ENCODE measurements at regions not wholly inside any gene's neighbourhood (a gene's known extent, or its start where the extent isn't known, plus 50 kb on each side); places are given as distances from the start of the nearest gene placed in this dataset.
"Not testable (repeated sequence)": the region's sequence is repeated elsewhere in the genome, so short reads cannot be mapped to it uniquely, and the experiment has no call there.

DNA sequence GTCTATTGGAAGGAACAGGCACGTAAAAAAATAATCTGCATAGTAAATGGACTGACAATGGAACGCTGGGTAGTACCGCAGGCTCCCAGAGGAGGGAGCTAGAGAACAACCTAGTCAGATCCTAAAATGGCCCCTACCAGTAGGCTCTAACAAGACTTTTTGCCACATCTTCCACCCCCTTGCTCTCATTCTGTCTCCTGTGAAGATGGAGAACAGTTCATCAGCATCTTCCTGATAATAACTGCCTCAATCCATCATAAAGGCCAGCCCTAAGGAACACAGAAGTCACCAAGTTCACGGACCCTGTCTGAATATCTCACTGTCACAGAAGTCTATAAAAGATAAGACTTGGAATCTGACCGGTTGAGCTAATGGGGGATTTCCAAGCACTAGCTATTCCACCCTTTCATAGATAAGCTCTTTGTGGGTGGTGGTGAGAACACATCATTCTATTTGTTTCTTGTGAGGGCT, 133.4 kb downstream of the SLC1A3 start:
- peak; percentile 63 for DNase-seq (ENCODE audit: low read depth)

DNA sequence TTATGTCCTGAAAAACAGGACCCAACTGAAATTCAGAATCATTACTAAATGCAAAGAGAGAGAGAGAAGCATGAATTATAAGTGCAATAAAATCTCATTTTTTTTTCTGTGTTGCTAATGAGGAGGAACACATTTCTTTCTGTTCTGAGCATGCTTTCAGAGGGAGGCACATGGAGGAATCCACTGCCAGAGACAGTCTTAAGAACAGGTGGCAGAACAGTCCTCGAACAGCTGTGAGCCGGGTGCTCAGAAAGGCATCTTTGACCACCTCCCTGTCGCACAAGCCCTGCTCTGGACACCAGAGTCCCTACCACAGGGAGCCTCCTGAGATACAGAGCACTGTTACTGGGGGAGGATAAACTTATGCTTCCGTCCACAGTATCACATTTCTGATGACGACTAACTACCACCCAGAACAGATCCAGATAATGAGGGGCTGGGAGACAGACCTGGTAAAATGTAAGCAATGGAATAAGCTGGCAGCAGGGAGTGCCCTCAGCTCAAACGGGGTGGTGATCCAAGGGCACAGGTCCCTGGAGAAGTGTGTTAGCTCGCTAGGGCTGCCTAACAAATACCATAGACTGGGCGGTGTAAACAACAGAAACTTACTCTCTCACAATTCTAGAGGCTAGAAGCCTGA, 134.0 kb downstream of the SLC1A3 start:
- DNase-seq (ENCODE audit: low read depth): peak; percentile 69

DNA sequence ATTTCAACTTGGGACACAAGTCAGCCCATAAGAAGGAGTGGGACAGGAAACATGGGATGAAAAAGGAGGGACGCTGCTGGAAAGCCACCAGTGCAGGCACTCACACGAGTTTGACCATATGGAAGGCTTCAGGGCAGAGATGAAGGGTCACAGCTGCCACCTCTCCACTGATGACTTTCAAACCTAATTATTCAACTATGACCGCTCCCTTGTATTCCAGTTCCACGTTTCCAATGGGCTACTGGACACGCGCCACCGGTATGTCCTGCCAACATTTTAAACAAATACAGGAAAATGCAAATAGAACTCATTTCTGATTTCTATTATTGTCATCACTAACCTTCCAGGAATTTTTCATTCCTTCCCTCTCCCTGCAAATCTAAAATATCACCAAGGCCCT, 134.7 kb downstream of the SLC1A3 start:
- no peak for DNase-seq (ENCODE audit: low read depth)

DNA sequence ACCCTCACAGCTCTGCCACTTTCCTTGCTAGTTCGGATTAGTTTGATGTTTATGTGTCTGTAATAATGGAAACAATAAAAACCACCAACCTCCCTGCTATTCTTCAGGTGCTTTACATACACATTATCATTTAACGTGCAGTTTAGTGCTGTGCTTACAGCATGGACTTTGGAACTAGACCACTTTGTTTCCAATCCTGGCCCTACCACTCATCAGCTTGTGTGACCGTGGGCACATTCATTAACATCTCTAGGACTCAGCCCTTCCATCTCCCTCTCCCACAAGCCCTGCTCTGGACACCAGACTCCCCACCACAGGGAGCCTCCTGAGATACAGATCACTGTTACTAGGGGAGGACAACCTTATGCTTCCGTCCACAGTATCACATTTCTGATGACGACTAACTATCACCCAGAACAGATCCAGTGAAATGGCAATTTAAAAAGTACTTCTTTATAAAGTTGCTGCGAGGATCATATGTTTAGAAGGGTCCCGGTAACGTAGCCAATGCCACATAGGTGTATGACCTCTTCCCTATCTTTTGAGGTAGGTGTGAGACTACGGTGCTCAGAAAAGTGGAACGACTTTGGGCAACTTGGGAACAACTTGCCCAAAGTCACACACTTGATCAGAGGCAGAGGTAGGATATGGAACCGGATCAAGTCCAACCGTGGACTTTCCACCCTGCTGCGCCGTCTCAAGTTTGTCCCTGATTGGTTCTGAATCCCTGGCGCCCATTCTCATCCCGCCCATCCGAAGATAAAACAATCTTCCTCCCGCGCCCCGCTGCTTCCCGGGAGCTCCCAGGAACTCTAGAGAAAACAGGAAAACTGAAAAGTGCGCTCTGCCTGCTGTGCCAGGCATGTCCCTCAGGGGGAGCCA, 132.4 kb upstream of the NIPBL start:
- peak; percentile 81 for DNase-seq (ENCODE audit: low read depth)

DNA sequence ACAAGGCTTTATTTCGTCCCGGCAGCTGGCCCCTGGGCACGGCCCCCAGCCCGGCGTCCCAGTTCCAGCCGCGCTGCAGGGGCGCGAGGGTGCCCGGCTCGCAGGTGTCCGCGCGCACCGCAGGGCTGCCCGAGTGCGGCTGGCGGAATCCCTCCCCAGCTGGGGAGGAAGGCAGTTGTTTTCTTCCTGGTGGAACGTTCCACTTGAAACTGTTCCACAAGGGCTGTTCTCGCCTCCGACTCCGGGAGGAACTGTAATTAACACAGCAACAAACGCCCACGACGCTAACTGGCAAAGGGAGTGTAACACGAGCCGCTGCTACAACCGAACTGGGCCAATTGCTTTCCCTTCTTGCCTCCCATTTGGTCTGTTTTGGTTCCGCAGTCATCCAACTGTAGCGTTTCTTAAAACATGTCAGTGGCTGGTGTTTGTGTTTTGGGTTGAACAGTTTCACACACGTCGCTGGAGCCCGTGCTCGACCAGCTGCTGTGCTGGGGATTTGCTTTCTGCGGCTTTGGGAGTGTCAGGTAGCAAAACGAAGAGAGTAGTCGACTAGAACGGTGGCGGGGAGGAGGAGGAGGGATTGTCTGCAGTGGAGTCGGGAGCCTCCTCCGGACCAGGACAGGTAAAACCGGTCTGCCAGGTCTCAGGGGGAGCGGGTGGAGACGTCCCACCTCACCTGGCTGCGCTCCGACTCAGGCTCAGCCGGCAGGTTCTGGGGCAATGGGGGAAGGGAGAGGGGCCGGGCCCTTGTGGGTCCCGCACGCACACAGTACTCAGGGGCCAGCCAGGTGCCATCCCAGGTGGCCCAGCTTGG, 131.6 kb upstream of the NIPBL start:
- peak; percentile 40 for DNase-seq (ENCODE audit: low read depth)

DNA sequence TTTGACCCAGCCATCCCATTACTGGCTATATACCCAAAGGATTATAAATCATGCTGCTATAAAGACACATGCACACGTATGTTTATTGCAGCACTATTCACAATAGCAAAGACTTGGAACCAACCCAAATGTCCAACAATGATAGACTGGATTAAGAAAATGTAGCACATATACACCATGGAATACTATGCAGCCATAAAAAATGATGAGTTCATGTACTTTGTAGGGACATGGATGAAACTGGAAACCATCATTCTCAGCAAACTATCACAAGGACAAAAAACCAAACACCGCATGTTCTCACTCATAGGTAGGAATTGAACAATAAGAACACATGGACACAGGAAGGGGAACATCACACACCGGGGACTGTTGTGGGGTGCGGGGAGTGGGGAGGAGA, 128.8 kb upstream of the NIPBL start:
- not testable (repeated sequence) for DNase-seq (ENCODE audit: low read depth)

DNA sequence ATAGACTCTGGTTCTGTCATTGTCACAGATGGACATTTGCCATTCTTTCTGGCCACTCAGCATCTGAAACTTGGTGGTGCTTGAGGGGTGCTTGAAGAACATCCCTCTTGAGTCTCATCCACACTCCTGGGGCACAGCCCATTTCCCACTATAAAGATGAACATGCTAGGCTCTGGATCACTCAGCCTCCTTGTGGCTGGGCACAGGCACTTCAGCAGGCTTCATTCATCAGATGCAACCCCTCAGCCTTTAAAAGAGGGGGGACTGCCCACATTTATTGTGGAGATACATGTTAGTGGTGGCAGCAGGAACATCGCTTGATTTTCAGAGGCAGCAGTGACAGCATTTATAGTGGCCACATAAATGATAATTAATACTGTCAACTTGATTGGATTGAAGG, 124.7 kb upstream of the NIPBL start:
- DNase-seq (ENCODE audit: low read depth): no peak

DNA sequence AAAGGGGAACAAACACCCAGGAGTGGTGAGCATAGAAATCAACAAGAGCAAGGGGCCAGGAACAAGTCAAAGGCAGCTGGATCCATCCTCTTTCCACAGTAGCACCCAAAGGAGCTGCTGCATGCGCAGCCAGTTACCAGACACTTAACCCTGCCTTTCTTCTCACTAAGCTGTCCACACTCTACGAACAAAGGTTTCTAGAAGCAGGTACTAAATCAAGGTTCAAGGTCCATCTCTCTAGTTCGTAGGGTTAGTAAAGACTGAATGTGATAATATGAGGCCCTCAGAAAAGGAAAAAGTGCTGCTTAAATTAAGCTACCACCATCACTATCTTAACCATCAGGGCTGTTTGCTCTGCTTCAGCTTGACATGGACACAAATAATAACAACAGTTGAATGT, 121.2 kb upstream of the NIPBL start:
- DNase-seq (ENCODE audit: low read depth): no peak

DNA sequence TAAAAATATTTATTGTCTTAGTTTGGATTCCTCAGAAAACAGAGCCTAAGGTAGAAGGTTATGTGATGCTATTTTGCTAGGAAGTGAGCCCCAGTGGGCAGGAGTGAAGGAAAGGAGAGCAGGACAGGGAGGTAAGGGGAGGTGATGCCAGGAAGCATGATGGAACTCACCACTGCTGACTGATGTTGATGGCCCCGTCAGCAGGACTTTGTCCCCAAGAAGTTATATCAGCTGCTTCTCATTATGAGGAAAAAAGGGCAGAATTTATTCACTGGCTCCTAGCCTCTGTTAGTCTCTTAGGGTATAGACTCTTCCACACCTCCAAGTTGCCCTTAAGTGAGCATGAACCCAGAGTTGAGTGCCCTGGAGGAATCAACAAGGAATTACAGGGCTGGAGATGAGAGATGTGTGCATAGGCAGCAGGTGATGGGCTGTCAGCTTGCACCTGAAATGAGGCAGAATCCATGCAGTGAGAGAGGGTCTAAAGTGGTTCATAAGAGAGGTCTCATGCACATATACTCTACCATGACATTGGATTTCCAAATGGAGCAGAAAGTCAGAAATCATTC, 120.6 kb upstream of the NIPBL start:
- no peak for DNase-seq (ENCODE audit: low read depth)

DNA sequence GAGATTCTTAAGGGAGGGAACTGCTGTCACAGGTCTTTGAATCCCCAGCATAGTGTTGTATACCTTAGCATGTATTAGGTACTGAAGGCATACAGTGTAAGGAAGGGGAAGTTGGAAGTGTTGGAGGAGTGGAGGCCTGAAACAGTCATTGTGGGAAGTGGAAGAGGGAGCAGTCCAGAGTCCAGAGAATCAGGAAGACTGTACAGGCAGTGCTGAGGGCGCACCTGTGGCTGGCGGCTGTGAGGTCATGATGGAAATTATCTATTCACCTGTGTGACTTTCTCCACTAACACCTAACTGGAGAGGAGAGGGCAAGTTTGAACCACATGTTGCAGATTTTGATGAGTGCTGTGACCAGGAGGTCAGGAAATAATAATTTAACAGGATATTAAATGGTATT, 119.7 kb upstream of the NIPBL start:
- no peak for DNase-seq (ENCODE audit: low read depth)

DNA sequence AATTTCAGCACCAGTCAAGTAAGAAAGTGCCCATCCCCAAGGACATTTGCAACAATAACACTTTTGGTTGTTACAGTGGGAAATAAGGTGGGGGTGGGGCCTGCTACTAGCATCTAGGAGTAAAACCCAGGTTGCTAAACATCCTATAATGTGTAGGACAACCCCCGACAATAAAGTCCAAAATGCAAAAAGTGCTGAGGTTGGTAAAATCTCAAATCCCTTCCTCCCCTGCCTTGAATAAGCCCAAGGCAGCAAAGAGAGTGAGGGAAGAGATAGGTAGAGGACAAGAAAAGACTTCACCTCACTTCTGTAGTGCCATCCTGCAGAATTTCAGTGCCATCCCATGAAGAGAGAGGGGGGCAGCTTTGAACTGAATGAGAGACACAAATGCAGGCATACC, 117.5 kb upstream of the NIPBL start:
- no peak for DNase-seq (ENCODE audit: low read depth)

DNA sequence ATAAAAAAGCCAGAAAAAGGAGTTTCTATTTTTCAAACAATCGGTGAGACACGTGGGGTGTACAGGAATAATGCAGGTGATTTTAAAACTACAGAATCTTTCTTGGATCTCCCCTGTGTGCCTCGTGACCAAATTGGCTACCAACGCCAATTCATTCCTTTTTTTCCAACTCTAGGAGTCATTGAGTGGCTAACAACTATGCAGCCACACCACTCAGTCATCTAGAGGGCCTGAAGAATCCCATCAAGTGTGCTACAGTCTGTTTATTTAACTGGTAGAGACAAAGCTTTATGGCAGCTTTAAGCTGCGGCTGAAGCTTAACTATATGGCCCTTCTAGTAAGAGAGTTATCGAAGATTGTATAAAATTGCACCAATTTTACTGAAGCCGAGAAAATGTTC, 113.1 kb upstream of the NIPBL start:
- DNase-seq (ENCODE audit: low read depth): no peak

DNA sequence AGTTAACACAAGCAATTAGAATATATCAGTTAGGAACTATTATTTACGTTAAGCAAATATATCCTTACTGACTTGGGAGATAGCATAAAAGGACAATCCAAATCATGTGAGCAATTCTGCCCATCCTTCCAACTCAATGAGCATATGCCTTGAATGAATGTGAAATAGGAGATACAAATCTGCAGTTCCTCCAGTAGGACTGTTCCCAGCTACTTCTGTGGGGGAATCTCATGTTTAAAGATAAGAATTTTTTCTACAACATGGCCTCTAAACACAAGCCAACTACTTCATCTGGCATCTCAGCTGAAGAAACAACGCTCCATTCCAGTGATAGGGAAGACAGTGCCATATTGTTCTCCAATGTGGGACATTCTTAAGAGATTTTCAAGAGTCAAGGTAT, 110.7 kb upstream of the NIPBL start:
- no peak for DNase-seq (ENCODE audit: low read depth)

DNA sequence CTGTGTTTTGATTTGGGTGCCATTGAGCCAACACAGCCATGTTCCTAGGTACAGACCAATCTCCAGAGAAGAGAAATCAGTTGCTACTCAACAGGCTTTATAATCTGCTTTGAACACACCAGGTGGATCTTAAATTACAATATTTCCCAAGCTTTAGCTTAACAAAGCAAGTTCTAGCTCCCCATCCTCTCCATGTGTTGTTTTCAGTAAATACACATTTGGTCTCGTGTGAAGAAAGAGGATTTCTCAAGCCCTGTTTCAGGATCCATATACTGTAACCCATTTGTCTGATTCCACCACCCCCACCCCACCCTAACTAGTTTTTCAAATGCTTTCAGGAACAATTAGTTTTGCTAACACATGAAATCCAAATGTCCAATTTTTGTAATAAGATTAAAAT, 109.6 kb upstream of the NIPBL start:
- DNase-seq (ENCODE audit: low read depth): no peak

DNA sequence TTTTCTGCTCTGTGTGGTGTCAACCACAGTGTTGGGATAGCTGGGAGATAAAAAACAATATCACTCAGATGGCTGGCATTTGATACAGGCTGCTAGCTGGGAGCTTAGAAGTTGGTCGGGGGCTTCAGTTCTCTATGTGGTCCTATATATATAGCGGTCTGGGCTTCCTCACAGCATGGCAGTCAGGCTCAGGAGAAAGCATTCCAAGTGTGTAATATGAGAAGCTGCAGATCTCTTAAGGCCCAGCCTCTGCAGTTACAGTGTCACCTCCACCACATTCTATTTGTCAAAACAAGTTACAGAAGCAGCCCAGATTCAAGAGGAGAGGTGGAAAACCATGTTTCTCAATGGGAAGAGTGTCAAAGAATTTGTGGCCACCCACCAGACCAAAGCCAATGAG, 108.1 kb upstream of the NIPBL start:
- no peak for DNase-seq (ENCODE audit: low read depth)

DNA sequence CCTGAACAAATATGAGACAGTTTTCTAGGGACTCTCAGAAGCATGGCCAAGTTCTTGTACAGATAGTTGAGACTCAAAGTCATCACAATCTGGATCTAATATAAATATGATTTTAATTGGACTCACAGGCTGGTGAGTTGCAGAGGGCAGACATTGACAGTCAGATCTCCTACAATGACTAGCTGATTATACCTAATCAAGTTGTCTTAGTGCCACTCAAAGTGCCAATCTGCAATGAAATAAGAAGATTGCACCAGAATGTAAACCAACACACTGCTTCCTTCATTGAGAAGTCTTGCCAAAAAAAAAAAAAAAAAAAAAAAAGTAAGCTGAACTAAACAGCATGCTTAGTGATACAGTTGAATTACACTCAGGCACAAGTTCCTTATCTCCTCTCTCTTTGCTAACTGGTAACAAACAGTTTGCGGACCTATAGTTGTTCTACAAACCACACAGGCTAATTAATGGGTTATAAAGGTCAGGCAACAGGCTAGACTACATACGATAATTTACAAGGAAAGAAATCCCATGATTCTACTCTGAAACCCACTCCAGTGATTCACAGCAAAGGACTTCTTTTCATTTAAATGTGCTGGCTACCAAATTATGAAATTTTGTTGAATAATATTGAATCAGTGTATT, 107.3 kb upstream of the NIPBL start:
- DNase-seq (ENCODE audit: low read depth): no peak

DNA sequence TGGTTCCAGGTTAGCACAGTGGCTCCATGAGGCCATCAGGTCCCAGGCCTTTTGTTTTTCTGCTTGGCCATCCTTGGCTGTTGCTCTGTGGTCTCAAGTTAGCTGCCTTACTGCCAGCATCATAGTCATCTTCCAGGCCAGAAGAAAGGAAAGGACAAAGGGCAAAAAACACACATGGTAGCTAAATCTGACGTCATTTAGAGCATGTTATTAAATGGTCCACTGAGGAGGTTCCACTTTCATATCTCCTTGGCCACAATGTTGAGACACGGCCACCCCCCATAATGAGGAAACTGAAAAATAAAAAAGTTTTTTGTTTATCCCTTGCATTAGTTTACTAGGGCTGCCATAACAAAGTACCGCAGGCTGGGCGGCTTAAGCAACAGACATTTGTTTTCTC, 106.4 kb upstream of the NIPBL start:
- no peak for DNase-seq (ENCODE audit: low read depth)

DNA sequence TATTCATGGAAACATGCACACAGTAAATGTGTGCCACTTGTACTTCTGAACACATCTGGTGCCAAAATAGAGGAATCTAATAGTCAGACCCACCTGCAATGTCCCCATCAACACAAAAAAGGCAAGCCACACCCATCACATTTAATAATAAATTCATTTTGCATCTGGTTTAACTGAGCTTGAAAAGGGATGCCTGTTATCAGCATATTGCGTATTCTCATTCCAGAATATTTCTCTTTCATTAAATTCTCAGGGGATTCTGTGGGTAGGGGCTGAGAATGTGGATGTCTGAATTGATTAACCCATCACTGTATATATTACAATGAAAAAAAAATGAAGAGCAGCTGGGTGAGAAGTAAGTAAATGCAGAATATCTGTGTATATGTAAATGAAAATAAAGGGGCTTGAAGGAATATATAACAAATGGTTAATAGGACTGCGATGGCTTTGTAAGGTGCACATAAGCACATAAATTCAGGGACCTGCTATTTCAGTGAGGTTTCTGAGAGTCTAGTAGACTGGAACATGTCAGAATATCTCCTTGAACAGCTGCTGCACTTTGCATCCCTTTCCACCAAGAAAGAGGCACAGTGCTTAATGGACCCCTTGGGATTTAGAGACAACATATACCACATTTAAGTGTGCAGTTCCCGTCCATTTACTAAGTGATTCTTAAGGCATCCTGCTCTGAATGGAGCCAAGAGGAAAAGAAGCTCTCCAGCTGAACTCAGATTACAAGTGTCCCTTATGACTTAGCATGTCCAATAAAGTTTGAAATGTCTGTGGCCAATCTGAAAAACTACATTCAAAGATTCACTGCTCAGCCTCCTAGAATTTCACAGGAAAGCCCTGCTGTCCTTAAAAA, 104.1 kb upstream of the NIPBL start:
- DNase-seq (ENCODE audit: low read depth): peak; percentile 12

DNA sequence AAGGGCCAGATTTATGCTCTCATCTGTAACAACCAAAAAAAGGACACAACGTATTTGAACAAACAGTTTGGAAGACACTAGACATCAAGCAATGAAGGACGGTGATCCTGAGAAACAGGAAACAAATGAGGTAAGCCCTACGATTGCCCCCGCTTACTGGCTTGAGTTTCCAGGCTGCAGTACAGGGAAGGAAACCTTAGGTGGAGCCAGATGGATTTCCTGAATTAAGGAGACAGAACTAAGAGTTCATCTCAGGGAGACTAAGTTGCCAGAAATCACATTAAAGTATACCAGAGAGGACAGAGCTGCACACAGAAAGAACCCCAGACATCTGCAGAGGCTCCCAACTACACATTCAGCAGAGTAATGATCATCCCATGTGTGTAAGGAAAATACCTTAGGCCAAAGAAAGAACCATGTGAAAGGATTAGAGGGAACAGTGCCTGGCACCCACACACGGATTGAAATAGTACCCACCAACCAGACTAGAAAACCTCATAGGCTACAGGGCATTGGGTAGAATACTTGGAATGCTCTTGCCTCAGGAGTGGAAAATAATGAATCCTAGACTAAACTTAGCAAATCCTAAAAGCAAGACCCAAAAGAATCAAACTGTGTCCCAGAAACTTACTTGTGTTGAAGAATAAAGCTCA, 99.3 kb upstream of the NIPBL start:
- DNase-seq (ENCODE audit: low read depth): peak; percentile 19

DNA sequence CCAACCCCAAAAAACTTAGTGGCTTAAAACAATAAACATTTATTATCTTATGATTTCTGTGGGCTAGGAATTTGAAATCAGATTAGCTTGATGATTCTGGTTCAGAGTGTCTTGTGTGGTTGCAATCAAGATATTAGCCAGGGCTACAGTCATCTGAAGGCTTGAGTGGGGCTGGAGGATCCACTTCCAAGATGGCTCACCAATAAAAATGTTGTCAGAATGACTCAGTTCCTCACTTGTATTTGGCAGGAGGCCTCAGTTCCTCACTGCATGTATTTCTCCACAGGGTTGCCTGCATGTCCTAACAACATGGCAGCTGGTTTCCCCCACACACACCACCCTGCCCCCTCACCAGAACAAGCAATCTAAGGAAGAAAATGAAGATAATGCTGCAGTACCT, 98.2 kb upstream of the NIPBL start:
- peak; percentile 8 for DNase-seq (ENCODE audit: low read depth)
